Mammary epithelial cell (primary cell): ENCODE measurements at regions not wholly inside any gene's neighbourhood (a gene's known extent, or its start where the extent isn't known, plus 50 kb on each side); places are given as distances from the start of the nearest gene placed in this dataset.

Source experiments
- CTCF ChIP-seq, 2 donors: IDR thresholded peaks in 1 of 2; conservative IDR thresholded peaks in 1 of 2; 2 replicates each; pipeline ENCODE4 v1.5.1; 2011 to 2012; ENCODE audit warnings: inconsistent platforms in 2 of 2, low read length in 2 of 2, mild to moderate bottlenecking in 2 of 2, control low read depth in 1 of 2, low read depth in 1 of 2; ENCODE audit not compliant: insufficient read depth in 1 of 2; ENCODE audit errors: extremely low read depth in 1 of 2
- EZH2 ChIP-seq: IDR thresholded peaks from 2 replicates; pipeline ENCODE4 v1.6.1; 2012; ENCODE audit warnings: low read length, inconsistent platforms, borderline replicate concordance

- TF ChIP-seq CTCF (conservative IDR thresholded peaks at IDR 0.05 in 1 of 2, IDR thresholded peaks at IDR 0.05 in 1 of 2; ENCODE audit: extremely low read depth in 1 of 2, insufficient read depth in 1 of 2, low read depth in 1 of 2, low read length in 2 of 2) (peak; percentile 64 to 76), EZH2 (no peak)
These were observed 312.2 kb upstream of the DIAPH2 start for GRCh38 chrX:96372313-96373046.
